SU-DHL-6 (cell line): ENCODE measurements at regions not wholly inside any gene's neighbourhood (a gene's known extent, or its start where the extent isn't known, plus 50 kb on each side); places are given as distances from the start of the nearest gene placed in this dataset.

ENCODE experiments used
- H2AFZ ChIP-seq: fragments of 200-600 bp; sonication (generic); 2 replicates; pipeline ENCODE4 v1.6.1; 2014; ENCODE audit warnings: low read depth, mild to moderate bottlenecking, moderate library complexity, mixed read lengths, antibody characterized with exemption, low read length; ENCODE audit not compliant: severe bottlenecking
- H3F3A ChIP-seq: fragments of 200-600 bp; shearing (Covaris generic); 2 replicates; pipeline ENCODE4 v1.6.0; 2016; ENCODE audit warnings: antibody characterized with exemption, mild to moderate bottlenecking; ENCODE audit not compliant: insufficient read depth
- H3K27ac ChIP-seq: fragments of 200-600 bp; sonication (generic); 2 replicates; pipeline ENCODE4 v1.5.1; 2016; ENCODE audit warnings: low read depth, mild to moderate bottlenecking, low read length, moderate library complexity, mixed read lengths
- H3K27me3 ChIP-seq: fragments of 200-600 bp; sonication (generic), shearing (Covaris generic); 2 replicates; pipeline ENCODE4 v1.6.0; 2014; ENCODE audit warnings: mild to moderate bottlenecking, low read length
- H3K36me3 ChIP-seq: fragments of 200-600 bp; sonication (generic); 2 replicates; pipeline ENCODE4 v1.6.1; 2014; ENCODE audit warnings: mild to moderate bottlenecking, low read length, mixed read lengths
- H3K4me2 ChIP-seq: fragments of 300-600, 200-600 bp; shearing (Covaris generic), sonication (generic); 2 replicates; pipeline ENCODE4 v1.6.0; 2014; ENCODE audit warnings: low read length, low read depth, mild to moderate bottlenecking; ENCODE audit not compliant: poor library complexity, severe bottlenecking
- H3K4me3 ChIP-seq: fragments of 200-600 bp; sonication (generic); 2 replicates; pipeline ENCODE4 v1.5.1; 2014; ENCODE audit warnings: antibody characterized with exemption, low read length, mild to moderate bottlenecking, mixed read lengths; ENCODE audit not compliant: insufficient read depth, poor library complexity, severe bottlenecking
- H3K79me2 ChIP-seq: fragments of 200-600 bp; sonication (generic); 2 replicates; pipeline ENCODE4 v1.6.1; 2014; ENCODE audit warnings: mild to moderate bottlenecking, low read length, moderate library complexity; ENCODE audit not compliant: insufficient read depth
- H3K9ac ChIP-seq: fragments of 200-600 bp; sonication (generic); 2 replicates; pipeline ENCODE4 v1.7.0; 2014; ENCODE audit warnings: mild to moderate bottlenecking, low read length
- H3K9me2 ChIP-seq: fragments of 200-600 bp; sonication (generic); replicated peaks from 2 replicates; pipeline ENCODE4 v1.6.1; 2014; ENCODE audit warnings: low read length; ENCODE audit not compliant: insufficient read depth
- H3K9me3 ChIP-seq: fragments of 200-600 bp; sonication (generic); 2 replicates; pipeline ENCODE4 v1.6.1; 2014; ENCODE audit warnings: low read length, mixed read lengths; ENCODE audit not compliant: insufficient read depth
- H4K20me1 ChIP-seq: fragments of 200-600 bp; sonication (generic); 2 replicates; pipeline ENCODE4 v1.6.1; 2014; ENCODE audit warnings: low read depth, mild to moderate bottlenecking, antibody characterized with exemption, low read length, moderate library complexity, mixed read lengths
- EZH2phosphoT487 ChIP-seq: fragments of 200-600 bp; sonication (generic), shearing (Covaris generic); conservative IDR thresholded peaks from 2 replicates; pipeline ENCODE4 v1.6.1; 2018; ENCODE audit warnings: mild to moderate bottlenecking, antibody characterized with exemption, low read length, moderate library complexity, mixed read lengths
- TF ChIP-seq, protein P1 (sequence below): fragments of 200-600 bp; sonication (generic); IDR thresholded peaks from one replicate; pipeline ENCODE4 v1.5.1; 2017; ENCODE audit warnings: antibody characterized with exemption, mild to moderate bottlenecking, low read length, moderate library complexity; ENCODE audit not compliant: insufficient read depth, poor library complexity, severe bottlenecking

DNA sequence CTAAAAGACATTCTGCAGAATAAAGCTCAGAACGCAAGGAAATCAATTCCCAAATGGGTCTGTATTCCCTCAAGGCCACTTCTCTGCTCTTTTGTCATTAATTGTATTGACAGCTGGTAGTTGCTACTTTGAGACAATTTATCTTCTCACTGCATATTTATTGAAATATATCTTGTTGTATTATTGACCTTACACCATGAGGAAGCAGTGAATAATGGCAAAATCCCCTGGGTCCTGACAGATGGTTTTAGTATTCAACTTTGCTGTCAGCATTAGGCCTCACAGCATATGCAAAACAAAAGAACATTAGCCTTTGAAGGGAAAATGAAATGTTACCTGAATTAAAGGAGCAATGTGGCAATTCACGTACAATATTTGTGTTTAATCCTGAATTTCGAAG is 406.1 kb upstream of the TRAM1L1 start:
- no peaks in the 10 kb centered on the region for H3K27me3 ChIP-seq
- H3K9ac ChIP-seq: no peak overlapping the region
- H3K9me2 ChIP-seq: no peaks in the 10 kb centered on the region
- no peaks in the 10 kb centered on the region for H3K9me3 ChIP-seq
- H3K4me2 ChIP-seq: no peak overlapping the region
- no peak overlapping the region for H2AFZ ChIP-seq
- no peak overlapping the region for H3K4me3 ChIP-seq
- H3K79me2 ChIP-seq: no peaks in the 10 kb centered on the region
- no peak overlapping the region for H3K27ac ChIP-seq
- no peak for TF ChIP-seq EZH2phosphoT487
- TF ChIP-seq, protein P1, sequence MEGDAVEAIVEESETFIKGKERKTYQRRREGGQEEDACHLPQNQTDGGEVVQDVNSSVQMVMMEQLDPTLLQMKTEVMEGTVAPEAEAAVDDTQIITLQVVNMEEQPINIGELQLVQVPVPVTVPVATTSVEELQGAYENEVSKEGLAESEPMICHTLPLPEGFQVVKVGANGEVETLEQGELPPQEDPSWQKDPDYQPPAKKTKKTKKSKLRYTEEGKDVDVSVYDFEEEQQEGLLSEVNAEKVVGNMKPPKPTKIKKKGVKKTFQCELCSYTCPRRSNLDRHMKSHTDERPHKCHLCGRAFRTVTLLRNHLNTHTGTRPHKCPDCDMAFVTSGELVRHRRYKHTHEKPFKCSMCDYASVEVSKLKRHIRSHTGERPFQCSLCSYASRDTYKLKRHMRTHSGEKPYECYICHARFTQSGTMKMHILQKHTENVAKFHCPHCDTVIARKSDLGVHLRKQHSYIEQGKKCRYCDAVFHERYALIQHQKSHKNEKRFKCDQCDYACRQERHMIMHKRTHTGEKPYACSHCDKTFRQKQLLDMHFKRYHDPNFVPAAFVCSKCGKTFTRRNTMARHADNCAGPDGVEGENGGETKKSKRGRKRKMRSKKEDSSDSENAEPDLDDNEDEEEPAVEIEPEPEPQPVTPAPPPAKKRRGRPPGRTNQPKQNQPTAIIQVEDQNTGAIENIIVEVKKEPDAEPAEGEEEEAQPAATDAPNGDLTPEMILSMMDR: no peak
- no peaks in the 10 kb centered on the region for H4K20me1 ChIP-seq
- H3K36me3 ChIP-seq: no peaks in the 10 kb centered on the region
- H3F3A ChIP-seq: no peaks in the 10 kb centered on the region

DNA sequence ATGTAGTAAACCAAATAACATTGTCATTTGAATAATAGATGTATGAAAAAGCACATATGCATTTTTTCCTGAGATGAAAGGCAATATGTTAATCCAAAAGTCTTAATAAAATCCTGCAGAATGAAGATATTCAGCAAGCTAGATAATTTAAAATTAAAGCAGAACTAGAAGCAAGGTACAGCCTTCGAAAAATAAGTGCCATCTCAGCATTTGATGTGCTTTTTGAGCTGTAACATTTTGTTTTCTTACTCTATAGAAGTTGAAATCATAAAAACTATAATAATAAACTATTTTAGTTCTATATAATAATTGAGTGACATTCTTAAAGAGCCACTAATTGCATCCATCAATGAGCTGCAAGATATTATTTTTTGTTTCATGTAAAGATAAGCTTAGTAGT is 410.4 kb upstream of the TRAM1L1 start:
- H3K4me3 ChIP-seq: no peak overlapping the region
- no peaks in the 10 kb centered on the region for H3K9me2 ChIP-seq
- no peak overlapping the region for H2AFZ ChIP-seq
- no peak overlapping the region for H3K27ac ChIP-seq
- H3F3A ChIP-seq: no peaks in the 10 kb centered on the region
- no peaks in the 10 kb centered on the region for H3K36me3 ChIP-seq
- no peaks in the 10 kb centered on the region for H3K79me2 ChIP-seq
- no peaks in the 10 kb centered on the region for H3K9me3 ChIP-seq
- H3K9ac ChIP-seq: no peak overlapping the region
- TF ChIP-seq EZH2phosphoT487: no peak
- TF ChIP-seq, protein P1: no peak
- no peaks in the 10 kb centered on the region for H4K20me1 ChIP-seq
- H3K4me2 ChIP-seq: no peak overlapping the region
- no peaks in the 10 kb centered on the region for H3K27me3 ChIP-seq

DNA sequence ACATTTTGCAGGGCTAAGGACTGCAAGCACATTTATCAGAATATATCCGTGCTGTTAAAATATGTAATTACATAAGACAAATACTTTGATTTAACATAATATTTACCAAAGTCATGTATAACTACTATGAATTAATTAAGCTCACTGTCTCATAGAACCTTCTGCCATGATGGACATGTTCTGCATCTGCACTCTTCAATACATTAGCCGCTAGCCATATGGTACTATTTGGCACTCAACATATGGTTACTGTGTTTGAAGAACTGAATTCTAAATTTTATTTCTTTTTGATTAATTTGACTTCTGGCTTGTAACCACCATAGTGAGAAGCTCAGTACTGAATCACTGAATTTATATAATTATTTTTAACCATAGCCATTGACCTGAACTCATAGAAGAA is 427.0 kb upstream of the TRAM1L1 start:
- H3K9me2 ChIP-seq: no peaks in the 10 kb centered on the region
- H2AFZ ChIP-seq: no peak overlapping the region
- H3K36me3 ChIP-seq: no peaks in the 10 kb centered on the region
- H3F3A ChIP-seq: no peaks in the 10 kb centered on the region
- H3K27ac ChIP-seq: no peak overlapping the region
- no peak overlapping the region for H3K9ac ChIP-seq
- no peaks in the 10 kb centered on the region for H3K9me3 ChIP-seq
- no peaks in the 10 kb centered on the region for H3K79me2 ChIP-seq
- TF ChIP-seq, protein P1: no peak
- TF ChIP-seq EZH2phosphoT487: no peak
- no peaks in the 10 kb centered on the region for H3K27me3 ChIP-seq
- no peak overlapping the region for H3K4me3 ChIP-seq
- H3K4me2 ChIP-seq: no peak overlapping the region
- H4K20me1 ChIP-seq: no peaks in the 10 kb centered on the region
